Naive thymus-derived CD4-positive, alpha-beta T cell (primary cell): ENCODE measurements at regions not wholly inside any gene's neighbourhood (a gene's known extent, or its start where the extent isn't known, plus 50 kb on each side); places are given as distances from the start of the nearest gene placed in this dataset.
"Not testable (repeated sequence)": the region's sequence is repeated elsewhere in the genome, so short reads cannot be mapped to it uniquely, and the experiment has no call there.

ENCODE experiments used
- ATAC-seq: fragments of 150-1000 bp; cut with Tn5 transposase; 2 replicates; pipeline ENCODE4 v1.10.0; 2021; ENCODE audit warnings: mild to moderate bottlenecking, moderate library complexity
- CTCF ChIA-PET: fragments of 350-600 bp; sonication (Branson Sonifier 250); formaldehyde crosslinking; loops from one replicate; lab custom pipeline; 2021; ENCODE audit warnings: antibody characterized with exemption; lab: Charles Lee
- POLR2A ChIA-PET: fragments of 350-600 bp; sonication (Branson Sonifier 250); formaldehyde crosslinking; loops from one replicate; lab custom pipeline; 2021; ENCODE audit warnings: antibody characterized with exemption, inconsistent platforms; lab: Charles Lee
- DNase-seq, 9 donors: peaks; one replicate each; pipeline versions ENCODE4 v3.0.0 to v3.0.0-alpha.2; 2020 to 2022; ENCODE audit warnings: mixed read lengths in 1 of 9
- H3K27ac ChIP-seq: one replicate; pipeline ENCODE4 v1.7.0; 2013; ENCODE audit warnings: mild to moderate bottlenecking, low read depth, low read length, moderate library complexity
- H3K27me3 ChIP-seq, 2 donors: one replicate each; pipeline ENCODE4 v1.7.0; 2013; ENCODE audit warnings: low read length in 2 of 2, mild to moderate bottlenecking in 2 of 2, moderate library complexity in 2 of 2; ENCODE audit not compliant: control insufficient read depth in 2 of 2, insufficient read depth in 2 of 2
- H3K36me3 ChIP-seq, 3 experiments: 1 replicate in 2 of 3; 2 replicates in 1 of 3; pipeline ENCODE4 v1.7.0; 2013; ENCODE audit warnings: low read length in 3 of 3, mild to moderate bottlenecking in 3 of 3, moderate library complexity in 1 of 3; ENCODE audit not compliant: insufficient read depth in 3 of 3, control insufficient read depth in 2 of 3
- H3K4me1 ChIP-seq, 2 donors: one replicate each; pipeline ENCODE4 v1.7.0; 2013; ENCODE audit warnings: low read length in 2 of 2, mild to moderate bottlenecking in 2 of 2, moderate library complexity in 1 of 2; ENCODE audit not compliant: control insufficient read depth in 2 of 2, insufficient read depth in 2 of 2
- H3K4me3 ChIP-seq: 2 replicates; pipeline ENCODE4 v1.7.0; 2013; ENCODE audit warnings: mild to moderate bottlenecking, low read length
- H3K9me3 ChIP-seq, 3 experiments: 1 replicate in 2 of 3; 2 replicates in 1 of 3; pipeline ENCODE4 v1.7.0; 2013; ENCODE audit warnings: low read length in 3 of 3; ENCODE audit not compliant: control insufficient read depth in 2 of 3
- H3K27ac Mint-ChIP-seq, 9 donors: one replicate each; pipeline ENCODE4 v1.8.0; 2020 to 2022; ENCODE audit warnings: mixed read lengths in 9 of 9, mild to moderate bottlenecking in 8 of 9, moderate library complexity in 5 of 9, inconsistent platforms in 2 of 9
- H3K27me3 Mint-ChIP-seq, 5 donors: one replicate each; pipeline ENCODE4 v1.8.0; 2021 to 2022; ENCODE audit warnings: mixed read lengths in 5 of 5, mild to moderate bottlenecking in 1 of 5
- H3K36me3 Mint-ChIP-seq, 5 donors: one replicate each; pipeline ENCODE4 v1.8.0; 2020 to 2022; ENCODE audit warnings: mixed read lengths in 5 of 5, mild to moderate bottlenecking in 3 of 5, inconsistent platforms in 1 of 5
- H3K4me1 Mint-ChIP-seq, 7 donors: one replicate each; pipeline ENCODE4 v1.8.0; 2020 to 2022; ENCODE audit warnings: mixed read lengths in 7 of 7, mild to moderate bottlenecking in 3 of 7, inconsistent platforms in 1 of 7
- H3K4me3 Mint-ChIP-seq, 10 donors: one replicate each; pipeline ENCODE4 v1.8.0; 2020 to 2022; ENCODE audit warnings: mild to moderate bottlenecking in 10 of 10, mixed read lengths in 10 of 10, moderate library complexity in 6 of 10, inconsistent platforms in 2 of 10
- H3K9me3 Mint-ChIP-seq, 11 donors: one replicate each; pipeline ENCODE4 v1.8.0; 2020 to 2022; ENCODE audit warnings: mixed read lengths in 11 of 11, mild to moderate bottlenecking in 4 of 11, inconsistent platforms in 1 of 11, moderate library complexity in 1 of 11
- intact Hi-C, 2 donors: fragments of 100-400 bp; cut with micrococcal nuclease; formaldehyde crosslinking; loops; one replicate each; pipeline ENCODE4 v1.15.1; 2023

DNA sequence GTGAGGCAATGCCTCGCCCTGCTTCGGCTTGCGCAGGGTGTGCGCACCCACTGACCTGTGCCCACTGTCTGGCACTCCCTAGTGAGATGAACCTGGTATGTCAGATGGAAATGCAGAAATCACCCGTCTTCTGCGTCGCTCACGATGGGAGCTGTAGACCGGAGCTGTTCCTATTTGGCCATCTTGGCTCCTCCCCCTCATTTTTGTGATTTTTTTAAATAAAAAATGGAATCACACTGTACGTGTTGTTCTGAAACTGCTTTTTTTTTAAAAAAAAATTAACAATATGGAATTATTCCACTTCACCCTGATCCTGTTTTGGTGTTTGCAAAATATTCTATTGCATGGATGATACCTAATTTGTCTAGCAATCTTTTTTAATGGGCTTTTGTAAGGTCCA is 131.1 kb downstream of the FZD1 start:
- H3K4me1 Mint-ChIP-seq, H3K9me3 ChIP-seq, H3K4me1 ChIP-seq, H3K27ac Mint-ChIP-seq, H3K4me3 Mint-ChIP-seq, POLR2A ChIA-PET, H3K27ac ChIP-seq, H3K36me3 ChIP-seq, H3K4me3 ChIP-seq, H3K27me3 ChIP-seq, ATAC-seq, intact Hi-C loops, H3K36me3 Mint-ChIP-seq, H3K9me3 Mint-ChIP-seq, CTCF ChIA-PET, DNase-seq: not testable (repeated sequence)
- H3K27me3 Mint-ChIP-seq, result peaks cover 0 to 15% (median 0%) of the 10 kb centered on the region in 5 donors

DNA sequence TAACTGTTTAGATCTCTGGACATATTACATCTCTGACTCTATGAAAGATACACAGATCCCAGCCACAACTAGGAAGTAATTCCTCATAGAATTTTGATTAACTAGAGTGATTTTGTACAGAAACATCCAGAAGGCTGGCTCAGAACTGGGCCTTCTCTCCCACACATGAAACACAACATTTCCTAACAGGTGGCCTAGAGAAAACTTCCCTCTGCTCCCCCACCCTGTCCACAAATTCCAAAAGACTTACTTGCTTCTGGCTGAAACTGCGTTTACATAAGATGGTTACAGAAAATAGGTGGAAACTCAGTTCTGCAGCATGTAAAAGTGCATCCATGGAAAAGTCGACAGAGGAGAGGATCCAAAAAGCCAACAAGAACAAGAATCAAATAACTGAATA is 132.9 kb downstream of the FZD1 start:
- Mint-ChIP-seq H3K9me3 (peaks cover 0 to 10% (median 2%) of the 10 kb centered on the region in 11 donors), H3K4me1 (no peaks in the 10 kb centered on the region), H3K27ac (no peak overlapping the region), H3K4me3 (no peak overlapping the region), H3K27me3 (peaks cover 0 to 22% (median 3%) of the 10 kb centered on the region in 5 donors), H3K36me3 (no peaks in the 10 kb centered on the region)
- intact Hi-C loops, result no loop called here
- Histone ChIP-seq H3K4me3 (no peak overlapping the region), H3K36me3 (no peaks in the 10 kb centered on the region), H3K27me3 (no peaks in the 10 kb centered on the region), H3K9me3 (no peaks in the 10 kb centered on the region), H3K4me1 (no peaks in the 10 kb centered on the region), H3K27ac (no peak overlapping the region)
- no peak for ATAC-seq
- POLR2A ChIA-PET, result no interaction called here
- no peak for DNase-seq
- CTCF ChIA-PET, result no interaction called here

DNA sequence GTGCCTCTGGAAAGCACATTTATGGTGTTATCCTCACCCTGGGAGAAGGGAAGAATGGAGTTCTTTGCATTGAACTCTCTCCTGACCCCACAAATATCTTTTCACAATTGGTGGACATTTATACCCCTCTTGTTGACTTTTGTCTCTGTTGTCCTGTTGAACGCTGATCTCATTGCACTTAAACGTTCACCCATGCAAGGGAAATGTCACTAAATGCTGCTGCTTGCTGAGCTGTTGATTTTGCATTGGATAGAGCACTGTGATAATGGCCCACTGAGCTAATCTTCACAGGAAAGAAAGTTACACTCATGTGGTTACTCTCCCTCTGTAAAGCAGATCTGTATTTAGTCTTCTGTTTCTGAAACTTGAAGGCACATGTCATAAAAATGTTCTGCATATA is 133.4 kb downstream of the FZD1 start:
- H3K4me3 ChIP-seq, result no peak overlapping the region
- H3K27ac Mint-ChIP-seq, result no peak overlapping the region
- H3K9me3 ChIP-seq, result no peaks in the 10 kb centered on the region
- ChIA-PET POLR2A (no interaction called here), CTCF (no interaction called here)
- H3K27me3 Mint-ChIP-seq, result peaks cover 0 to 22% (median 3%) of the 10 kb centered on the region in 5 donors
- peaks cover 0 to 10% (median 4%) of the 10 kb centered on the region in 11 donors for H3K9me3 Mint-ChIP-seq
- H3K36me3 ChIP-seq, result no peaks in the 10 kb centered on the region
- no peaks in the 10 kb centered on the region for H3K36me3 Mint-ChIP-seq
- no peak overlapping the region for H3K4me3 Mint-ChIP-seq
- H3K4me1 ChIP-seq, result no peaks in the 10 kb centered on the region
- no peak overlapping the region for H3K27ac ChIP-seq
- H3K27me3 ChIP-seq, result no peaks in the 10 kb centered on the region
- ATAC-seq, result peak; percentile 14
- intact Hi-C loops, result no loop called here
- H3K4me1 Mint-ChIP-seq, result no peaks in the 10 kb centered on the region
- no peak for DNase-seq

DNA sequence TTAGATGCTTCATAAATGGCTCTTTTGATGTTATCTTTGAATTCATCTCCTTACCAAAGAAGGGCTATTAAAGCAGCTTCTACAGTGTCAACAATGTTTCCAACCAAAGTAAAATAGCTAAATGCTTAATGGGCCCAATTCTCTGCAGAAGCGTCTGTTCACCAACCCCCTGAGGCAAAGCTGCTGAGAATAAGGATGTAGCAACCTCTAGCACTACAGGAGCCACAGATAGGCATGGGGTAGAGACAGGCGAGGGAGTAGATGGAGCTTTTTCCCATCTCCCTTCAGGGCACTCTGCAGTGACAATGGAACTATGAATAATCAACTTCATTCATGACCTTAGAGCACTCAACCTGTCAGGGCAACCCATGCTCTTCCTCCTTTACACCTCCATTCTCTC is 134.1 kb downstream of the FZD1 start:
- H3K27ac Mint-ChIP-seq, result no peak overlapping the region
- no peak for ATAC-seq
- CTCF ChIA-PET, result no interaction called here

DNA sequence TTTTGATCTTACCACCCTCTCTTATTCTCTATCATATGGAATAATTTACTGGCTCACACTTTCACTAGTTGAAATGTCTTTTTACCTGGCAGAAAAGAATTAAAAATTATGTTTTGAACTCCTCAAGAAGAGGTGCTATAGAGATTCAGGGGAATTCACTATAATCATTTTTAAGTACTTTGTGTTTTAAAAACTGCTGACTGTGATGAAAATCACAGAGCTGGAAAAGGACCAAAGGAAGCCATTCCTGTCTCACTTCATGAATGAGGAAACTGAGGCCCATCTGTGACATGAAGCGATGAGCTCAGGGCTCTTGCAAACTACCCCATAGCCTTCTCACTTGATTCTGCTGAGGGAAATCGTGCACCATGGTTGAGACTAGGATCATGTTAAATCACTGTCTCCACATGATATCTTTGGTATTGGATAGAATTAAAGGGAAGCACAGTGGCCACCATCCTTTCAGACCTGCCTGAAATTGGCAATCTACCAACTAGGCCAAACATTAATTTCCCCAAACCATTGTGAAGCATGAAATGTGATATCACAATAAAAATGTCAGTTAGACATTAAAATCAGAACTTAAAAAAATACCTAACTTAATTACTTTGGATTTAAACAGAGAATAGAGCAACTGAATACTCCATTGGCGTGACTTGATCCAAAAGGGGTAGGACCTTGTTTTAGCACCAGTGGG is 141.0 kb downstream of the FZD1 start:
- Mint-ChIP-seq H3K4me1 (no peaks in the 10 kb centered on the region), H3K27ac (no peak overlapping the region), H3K27me3 (peaks cover 0 to 10% (median 6%) of the 10 kb centered on the region in 5 donors), H3K36me3 (no peaks in the 10 kb centered on the region), H3K9me3 (peaks cover 0 to 8% (median 2%) of the 10 kb centered on the region in 11 donors), H3K4me3 (no peak overlapping the region)
- Histone ChIP-seq H3K4me3 (no peak overlapping the region), H3K9me3 (no peaks in the 10 kb centered on the region), H3K4me1 (no peaks in the 10 kb centered on the region), H3K27ac (no peak overlapping the region), H3K36me3 (no peaks in the 10 kb centered on the region), H3K27me3 (no peaks in the 10 kb centered on the region)
- DNase-seq (no peak), ATAC-seq (no peak)
- ChIA-PET POLR2A (no interaction called here), CTCF (no interaction called here)
- intact Hi-C loops, result no loop called here

More for the DNA sequence above, 134.1 kb downstream of the FZD1 start:
- Mint-ChIP-seq H3K4me1 (no peaks in the 10 kb centered on the region), H3K27me3 (peaks cover 0 to 22% (median 3%) of the 10 kb centered on the region in 5 donors), H3K9me3 (peaks cover 0 to 11% (median 4%) of the 10 kb centered on the region in 11 donors), H3K36me3 (no peaks in the 10 kb centered on the region), H3K4me3 (no peak overlapping the region)
- POLR2A ChIA-PET, result no interaction called here
- DNase-seq, result no peak
- Histone ChIP-seq H3K27me3 (no peaks in the 10 kb centered on the region), H3K27ac (no peak overlapping the region), H3K36me3 (no peaks in the 10 kb centered on the region), H3K4me3 (no peak overlapping the region), H3K4me1 (no peaks in the 10 kb centered on the region), H3K9me3 (no peaks in the 10 kb centered on the region)
- intact Hi-C loops, result no loop called here

DNA sequence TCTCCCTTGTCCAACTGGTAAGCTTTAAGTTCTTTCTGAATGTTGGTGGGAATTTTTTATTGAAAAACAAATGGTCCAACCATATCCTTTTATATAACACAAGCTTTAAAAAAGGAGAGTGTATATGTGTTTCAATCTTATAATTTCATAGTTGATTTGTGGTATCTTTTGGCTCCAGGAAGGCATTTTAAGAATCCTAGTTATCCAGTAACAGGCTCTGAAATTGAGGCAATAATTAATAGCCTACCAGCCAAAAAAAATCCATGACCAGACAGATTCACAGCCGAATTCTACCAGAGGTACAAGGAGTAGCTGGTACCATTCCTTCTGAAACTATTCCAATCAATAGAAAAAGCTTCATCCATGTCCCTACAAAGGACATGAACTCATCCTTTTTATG is 141.6 kb downstream of the FZD1 start:
- intact Hi-C loops, H3K4me1 Mint-ChIP-seq, H3K36me3 Mint-ChIP-seq, H3K9me3 ChIP-seq, H3K9me3 Mint-ChIP-seq, H3K27me3 ChIP-seq, H3K4me1 ChIP-seq, H3K4me3 Mint-ChIP-seq, POLR2A ChIA-PET, H3K27ac ChIP-seq, H3K36me3 ChIP-seq, ATAC-seq, H3K4me3 ChIP-seq, H3K27ac Mint-ChIP-seq, DNase-seq, CTCF ChIA-PET: not testable (repeated sequence)
- H3K27me3 Mint-ChIP-seq, result peaks cover 0 to 10% (median 2%) of the 10 kb centered on the region in 5 donors

DNA sequence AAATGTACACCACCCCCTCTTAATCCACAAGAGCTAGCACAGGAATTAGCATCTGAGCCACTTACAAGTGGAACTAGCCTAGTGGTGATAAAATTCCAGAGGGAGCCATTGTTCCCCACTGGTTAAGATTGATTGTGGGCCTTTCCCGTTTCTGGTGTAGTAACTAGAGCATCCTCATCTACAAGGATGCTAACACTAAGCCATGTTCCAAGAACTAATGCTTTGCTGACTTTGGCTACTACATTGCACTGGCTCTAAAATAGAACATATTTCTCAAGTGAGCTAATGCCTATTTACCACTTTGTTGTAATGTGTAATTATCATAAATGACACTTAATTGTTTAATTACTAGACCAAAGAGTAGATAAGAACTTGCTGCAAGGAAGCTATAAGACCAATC is 143.7 kb downstream of the FZD1 start:
- no peak overlapping the region for H3K27ac Mint-ChIP-seq
- H3K9me3 Mint-ChIP-seq, result peaks cover 0 to 6% (median 0%) of the 10 kb centered on the region in 11 donors
- Histone ChIP-seq H3K4me3 (no peak overlapping the region), H3K27ac (no peak overlapping the region), H3K4me1 (no peaks in the 10 kb centered on the region), H3K36me3 (no peaks in the 10 kb centered on the region), H3K27me3 (peaks cover 0 to 3% of the 10 kb centered on the region in 2 donors), H3K9me3 (no peaks in the 10 kb centered on the region)
- ChIA-PET CTCF (interaction anchor here (0.6 kb wide), 1 partner anchor 294 kb away, joined by 3 read pairs; no protein-coding TSS in a partner anchor), POLR2A (no interaction called here)
- intact Hi-C loops, result no loop called here
- H3K36me3 Mint-ChIP-seq, result no peaks in the 10 kb centered on the region
- ATAC-seq (no peak), DNase-seq (no peak)
- peaks cover 0 to 7% (median 0%) of the 10 kb centered on the region in 5 donors for H3K27me3 Mint-ChIP-seq
- H3K4me3 Mint-ChIP-seq, result no peak overlapping the region
- H3K4me1 Mint-ChIP-seq, result no peaks in the 10 kb centered on the region
